ENCODE measurements at regions not wholly inside any gene's neighbourhood (a gene's known extent, or its start where the extent isn't known, plus 50 kb on each side); places are given as distances from the start of the nearest gene placed in this dataset.

GRCh38 chr2:57962861-57963260 lies 83.7 kb upstream of the VRK2 start:
- no peak for TF ChIP-seq EZH2 (IDR thresholded peaks at IDR 0.05; ENCODE audit: insufficient read depth, poor library complexity, severe bottlenecking)
- TF ChIP-seq EZH2phosphoT487 (IDR thresholded peaks at IDR 0.05; ENCODE audit: insufficient read depth, low read depth): no peak

Data from GM23248 (cell line).